ENCODE measurements at regions not wholly inside any gene's neighbourhood (a gene's known extent, or its start where the extent isn't known, plus 50 kb on each side); places are given as distances from the start of the nearest gene placed in this dataset.

GRCh38 chr13:21782736-21783135 lies 111.9 kb downstream of the FGF9 start:
- ChIA-PET POLR2A (no interaction called here), RAD21 (ENCODE audit: low non-redundant PET in 1 of 2, low total read pairs in 2 of 2, uncharacterized antibody in 2 of 2, unreplicated experiment in 2 of 2) (no interaction called here), CTCF (no interaction called here)
- Histone ChIP-seq H4K20me1 (ENCODE audit: insufficient read depth) (no peaks in the 10 kb centered on the region), H3K4me1 (ENCODE audit: control insufficient read depth in 1 of 2, insufficient read depth in 2 of 2, low read length in 2 of 2) (no peaks in the 10 kb centered on the region), H3K9me3 (ENCODE audit: control insufficient read depth in 1 of 2, insufficient read depth in 1 of 2, low read depth in 1 of 2, low read length in 2 of 2) (no peaks in the 10 kb centered on the region), H3K9me2 (ENCODE audit: insufficient read depth) (no peaks in the 10 kb centered on the region), H2AFZ (ENCODE audit: low read depth, low read length, poor library complexity, severe bottlenecking) (no peak overlapping the region), H3K4me3 (replicated peaks in 1 of 2; ENCODE audit: low read depth in 1 of 2, low read length in 2 of 2) (no peak overlapping the region), H3K79me2 (ENCODE audit: insufficient read depth, low read length) (no peaks in the 10 kb centered on the region), H3K9ac (ENCODE audit: low read length) (no peak overlapping the region), H3K4me2 (ENCODE audit: low read length) (no peak overlapping the region), H3K27ac (ENCODE audit: low read depth, low read length) (no peak overlapping the region), H3K36me3 (ENCODE audit: control insufficient read depth in 1 of 2, insufficient read depth in 2 of 2, low read length in 2 of 2) (no peaks in the 10 kb centered on the region), H3K27me3 (ENCODE audit: insufficient read depth, low read length) (no peaks in the 10 kb centered on the region)
- no TSS peak for BruUV-seq (replicated peaks)
- DNase-seq (ENCODE audit: low read depth, low spot score): no peak
- intact Hi-C loops (cut with micrococcal nuclease): no loop called here
- no peak for ATAC-seq
- no peak for TF ChIP-seq YY1 (IDR thresholded peaks at IDR 0.05; ENCODE audit: extremely low read depth, insufficient replicate concordance, low read depth, low read length)
- no peak for TF ChIP-seq ELF1 (IDR thresholded peaks at IDR 0.05; ENCODE audit: borderline replicate concordance, low read depth)
- TF ChIP-seq ZBTB33 (IDR thresholded peaks at IDR 0.05; ENCODE audit: extremely low read depth, insufficient replicate concordance, low read length): no peak
- no peak for TF ChIP-seq RAD21 (IDR thresholded peaks at IDR 0.05; ENCODE audit: low read depth)
- TF ChIP-seq, protein P1, sequence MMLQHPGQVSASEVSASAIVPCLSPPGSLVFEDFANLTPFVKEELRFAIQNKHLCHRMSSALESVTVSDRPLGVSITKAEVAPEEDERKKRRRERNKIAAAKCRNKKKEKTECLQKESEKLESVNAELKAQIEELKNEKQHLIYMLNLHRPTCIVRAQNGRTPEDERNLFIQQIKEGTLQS (IDR thresholded peaks at IDR 0.05): no peak
- no peak for TF ChIP-seq EZH2 (IDR thresholded peaks at IDR 0.05)
- TF ChIP-seq SRF (IDR thresholded peaks at IDR 0.05; ENCODE audit: low read depth): no peak
- TF ChIP-seq ZNF274 (IDR thresholded peaks at IDR 0.05; ENCODE audit: low read depth, low read length): no peak
- no peak for TF ChIP-seq JUND (IDR thresholded peaks at IDR 0.05)
- no peak for TF ChIP-seq CEBPB (IDR thresholded peaks at IDR 0.05; ENCODE audit: low read depth)
- TF ChIP-seq, protein P2, sequence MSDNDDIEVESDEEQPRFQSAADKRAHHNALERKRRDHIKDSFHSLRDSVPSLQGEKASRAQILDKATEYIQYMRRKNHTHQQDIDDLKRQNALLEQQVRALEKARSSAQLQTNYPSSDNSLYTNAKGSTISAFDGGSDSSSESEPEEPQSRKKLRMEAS (IDR thresholded peaks at IDR 0.05): no peak
- TF ChIP-seq TCF7L2 (IDR thresholded peaks at IDR 0.05; ENCODE audit: borderline replicate concordance, extremely low read depth, insufficient read depth, insufficient read length): no peak
- TF ChIP-seq EZH2phosphoT487 (IDR thresholded peaks at IDR 0.05; ENCODE audit: borderline replicate concordance): no peak
- TF ChIP-seq CTCF (IDR thresholded peaks at IDR 0.05 in 2 of 3, conservative IDR thresholded peaks at IDR 0.05 in 1 of 3; ENCODE audit: borderline replicate concordance in 1 of 3, insufficient read depth in 1 of 3, low read depth in 2 of 3, low read length in 2 of 3): no peak
- no peak for TF ChIP-seq FOSL1 (IDR thresholded peaks at IDR 0.05; ENCODE audit: low read depth)
- TF ChIP-seq SIN3A (IDR thresholded peaks at IDR 0.05; ENCODE audit: low read depth): no peak

All from HCT116 (cell line).